ENCODE measurements at regions not wholly inside any gene's neighbourhood (a gene's known extent, or its start where the extent isn't known, plus 50 kb on each side); places are given as distances from the start of the nearest gene placed in this dataset.

GRCh38 chr18:53795610-53796009 lies 428.9 kb downstream of the MBD2 start:
- no peak for TF ChIP-seq EZH2phosphoT487 (conservative IDR thresholded peaks at IDR 0.05; ENCODE audit: low read length)
- TF ChIP-seq, protein P1, sequence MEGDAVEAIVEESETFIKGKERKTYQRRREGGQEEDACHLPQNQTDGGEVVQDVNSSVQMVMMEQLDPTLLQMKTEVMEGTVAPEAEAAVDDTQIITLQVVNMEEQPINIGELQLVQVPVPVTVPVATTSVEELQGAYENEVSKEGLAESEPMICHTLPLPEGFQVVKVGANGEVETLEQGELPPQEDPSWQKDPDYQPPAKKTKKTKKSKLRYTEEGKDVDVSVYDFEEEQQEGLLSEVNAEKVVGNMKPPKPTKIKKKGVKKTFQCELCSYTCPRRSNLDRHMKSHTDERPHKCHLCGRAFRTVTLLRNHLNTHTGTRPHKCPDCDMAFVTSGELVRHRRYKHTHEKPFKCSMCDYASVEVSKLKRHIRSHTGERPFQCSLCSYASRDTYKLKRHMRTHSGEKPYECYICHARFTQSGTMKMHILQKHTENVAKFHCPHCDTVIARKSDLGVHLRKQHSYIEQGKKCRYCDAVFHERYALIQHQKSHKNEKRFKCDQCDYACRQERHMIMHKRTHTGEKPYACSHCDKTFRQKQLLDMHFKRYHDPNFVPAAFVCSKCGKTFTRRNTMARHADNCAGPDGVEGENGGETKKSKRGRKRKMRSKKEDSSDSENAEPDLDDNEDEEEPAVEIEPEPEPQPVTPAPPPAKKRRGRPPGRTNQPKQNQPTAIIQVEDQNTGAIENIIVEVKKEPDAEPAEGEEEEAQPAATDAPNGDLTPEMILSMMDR (IDR thresholded peaks at IDR 0.05; ENCODE audit: insufficient read depth, low read length, poor library complexity, severe bottlenecking): no peak

Measured in SU-DHL-6 (cell line).